ENCODE measurements at regions not wholly inside any gene's neighbourhood (a gene's known extent, or its start where the extent isn't known, plus 50 kb on each side); places are given as distances from the start of the nearest gene placed in this dataset.

DNA sequence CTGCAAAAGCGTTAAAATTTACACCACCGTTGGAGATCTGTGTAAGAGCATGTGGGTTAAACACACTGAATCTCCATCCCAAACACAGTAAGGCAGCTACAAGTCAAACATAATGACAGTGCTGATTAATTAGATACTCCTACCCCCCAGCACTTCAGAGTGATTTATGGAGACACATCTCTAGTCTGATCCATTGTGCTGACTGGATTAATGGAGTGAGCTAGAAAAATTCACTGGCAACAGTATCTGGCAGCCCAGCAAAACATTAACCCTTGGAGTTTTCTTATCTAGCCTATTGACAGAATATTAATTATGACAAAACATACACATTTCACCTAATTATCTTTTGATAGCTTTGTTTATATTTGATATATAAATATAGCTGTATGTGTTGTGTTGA, 188.6 kb upstream of the ISL1 start:
- no peaks in the 10 kb centered on the region for H3K4me1 ChIP-seq (ENCODE audit: control insufficient read depth, extremely low read depth, insufficient read depth, low read length)
- no peaks in the 10 kb centered on the region for H3K27me3 ChIP-seq (ENCODE audit: control insufficient read depth in 2 of 2, insufficient read depth in 2 of 2, low read length in 2 of 2)
- BruUV-seq (replicated peaks), result no TSS peak
- no peak overlapping the region for H3K27ac ChIP-seq (ENCODE audit: insufficient read depth, low read depth, low read length)
- no peak for DNase-seq (ENCODE audit: low read depth, low spot score)
- H3K4me2 ChIP-seq (ENCODE audit: insufficient read depth, low read length), result no peak overlapping the region
- H3K9me1 ChIP-seq (replicated peaks; ENCODE audit: control insufficient read depth, extremely low read depth, insufficient read depth, low read length), result no peaks in the 10 kb centered on the region
- TF ChIP-seq POLR2A (IDR thresholded peaks at IDR 0.05; ENCODE audit: low read depth, low read length) (no peak), MAX (IDR thresholded peaks at IDR 0.05; ENCODE audit: insufficient read depth, insufficient read length) (no peak), EZH2 (IDR thresholded peaks at IDR 0.05; ENCODE audit: borderline replicate concordance, low read depth, low read length, severe bottlenecking) (no peak), POLR2AphosphoS5 (IDR thresholded peaks at IDR 0.05; ENCODE audit: insufficient read depth, low read depth, low read length) (no peak), JUN (IDR thresholded peaks at IDR 0.05; ENCODE audit: borderline replicate concordance, insufficient read depth, insufficient read length, low read depth) (no peak), GATA2 (IDR thresholded peaks at IDR 0.05; ENCODE audit: insufficient read depth, insufficient read length, low read depth, low read length) (no peak), MYC (IDR thresholded peaks at IDR 0.05; ENCODE audit: low read depth, low read length) (no peak), FOS (IDR thresholded peaks at IDR 0.05; ENCODE audit: borderline replicate concordance, insufficient read depth, low read length) (no peak), CTCF (IDR thresholded peaks at IDR 0.05; ENCODE audit: extremely low read depth in 1 of 2, insufficient read depth in 1 of 2, low read depth in 1 of 2, low read length in 2 of 2) (no peak)
- FAIRE-seq, result no peak
- dilution Hi-C loops (cut with MboI; ENCODE audit: extremely low pct_ligation_motif_present, low sequenced_read_pairs), result no loop called here
- no peaks in the 10 kb centered on the region for H4K20me1 ChIP-seq (replicated peaks; ENCODE audit: control insufficient read depth, extremely low read depth, insufficient read depth, low read length)
- intact Hi-C loops (cut with micrococcal nuclease), result no loop called here
- H3K4me3 ChIP-seq (replicated peaks in 1 of 3; ENCODE audit: insufficient read depth in 1 of 3, low read depth in 1 of 3, low read length in 3 of 3), result no peak overlapping the region
- H2AFZ ChIP-seq (ENCODE audit: low read depth, low read length), result no peak overlapping the region
- no peak overlapping the region for H3K9ac ChIP-seq (replicated peaks; ENCODE audit: extremely low read depth, insufficient read depth, low read length)
- H3K79me2 ChIP-seq (ENCODE audit: control insufficient read depth, insufficient read depth, low read length), result no peaks in the 10 kb centered on the region
- CTCF ChIA-PET, result no interaction called here
- H3K36me3 ChIP-seq (ENCODE audit: control insufficient read depth in 2 of 2, extremely low read depth in 1 of 2, insufficient read depth in 2 of 2, low read length in 2 of 2), result no peaks in the 10 kb centered on the region
- POLR2A ChIA-PET, result no interaction called here
- H3K9me3 ChIP-seq (replicated peaks; ENCODE audit: control insufficient read depth, insufficient read depth, low read length), result no peaks in the 10 kb centered on the region

Data from endothelial cell of umbilical vein (primary cell).